Neural cell (in vitro differentiated cells): ENCODE measurements at regions not wholly inside any gene's neighbourhood (a gene's known extent, or its start where the extent isn't known, plus 50 kb on each side); places are given as distances from the start of the nearest gene placed in this dataset.

Experiments used
- H2AFZ ChIP-seq: fragments of 200-600, 300-800 bp; sonication (generic), shearing (Covaris generic); 2 replicates; pipeline ENCODE4 v1.6.0; 2014; ENCODE audit warnings: low read depth, mild to moderate bottlenecking, antibody characterized with exemption, low read length, moderate library complexity
- H3F3A ChIP-seq: fragments of 200-600 bp; shearing (Covaris generic); 2 replicates; pipeline ENCODE4 v1.6.1; 2016; ENCODE audit warnings: mild to moderate bottlenecking, moderate library complexity, mixed read lengths, antibody characterized with exemption, low read length; ENCODE audit not compliant: insufficient read depth, poor library complexity, severe bottlenecking
- H3K27ac ChIP-seq: fragments of 200-600, 300-800 bp; sonication (generic), shearing (Covaris generic); 2 replicates; pipeline ENCODE4 v1.5.1; 2014; ENCODE audit warnings: mild to moderate bottlenecking, low read length, moderate library complexity
- H3K27me3 ChIP-seq: fragments of 300-800, 200-600 bp; sonication (generic), shearing (Covaris generic); 2 replicates; pipeline ENCODE4 v1.6.0; 2014; ENCODE audit warnings: mild to moderate bottlenecking, low read depth, low read length, moderate library complexity; ENCODE audit not compliant: insufficient read depth
- H3K36me3 ChIP-seq: fragments of 300-800, 200-600 bp; sonication (generic), shearing (Covaris generic); 2 replicates; pipeline ENCODE4 v1.5.1; 2014; ENCODE audit warnings: mild to moderate bottlenecking, antibody characterized with exemption, low read length, moderate library complexity; ENCODE audit not compliant: insufficient read depth
- H3K4me2 ChIP-seq: fragments of 300-800, 200-600 bp; sonication (generic), shearing (Covaris generic); 2 replicates; pipeline ENCODE4 v1.6.0; 2014; ENCODE audit warnings: mild to moderate bottlenecking, low read length
- H3K4me3 ChIP-seq: fragments of 300-800, 200-600 bp; sonication (generic), shearing (Covaris generic); 2 replicates; pipeline ENCODE4 v1.5.1; 2014; ENCODE audit warnings: mild to moderate bottlenecking, low read length, moderate library complexity
- H3K79me2 ChIP-seq: fragments of 200-600 bp; shearing (Covaris generic); replicated peaks from 2 replicates; pipeline ENCODE4 v1.6.0; 2014; ENCODE audit warnings: mild to moderate bottlenecking, low read length, moderate library complexity; ENCODE audit not compliant: insufficient read depth
- H3K9ac ChIP-seq: fragments of 300-800, 200-600 bp; sonication (generic), shearing (Covaris generic); 2 replicates; pipeline ENCODE4 v1.6.1; 2016; ENCODE audit warnings: mild to moderate bottlenecking, low read length, mixed read lengths
- H3K9me2 ChIP-seq: fragments of 200-600 bp; shearing (Covaris generic); 2 replicates; pipeline ENCODE4 v1.6.1; 2016; ENCODE audit warnings: mild to moderate bottlenecking, low read length, mixed read lengths; ENCODE audit not compliant: insufficient read depth
- H3K9me3 ChIP-seq: fragments of 200-600, 300-800 bp; sonication (generic), shearing (Covaris generic); 2 replicates; pipeline ENCODE4 v1.6.1; 2016; ENCODE audit warnings: mild to moderate bottlenecking, mixed run types, low read length, moderate library complexity, mixed read lengths
- H4K20me1 ChIP-seq: fragments of 200-600 bp; shearing (Covaris generic); 2 replicates; pipeline ENCODE4 v1.6.1; 2016; ENCODE audit warnings: mild to moderate bottlenecking, mixed run types; ENCODE audit not compliant: insufficient read depth
- CTCF ChIP-seq: fragments of 450-650 bp; IDR thresholded peaks from 2 replicates; pipeline ENCODE4 v1.5.1; 2014; ENCODE audit warnings: antibody characterized with exemption, mild to moderate bottlenecking, moderate library complexity; ENCODE audit not compliant: poor library complexity, severe bottlenecking
- EP300 ChIP-seq: fragments of 450-650 bp; conservative IDR thresholded peaks from 2 replicates; pipeline ENCODE4 v1.6.1; 2014; ENCODE audit warnings: antibody characterized with exemption, mild to moderate bottlenecking, moderate library complexity; ENCODE audit not compliant: poor library complexity, severe bottlenecking
- EZH2 ChIP-seq: fragments of 200-600, 300-800 bp; shearing (Covaris generic), sonication (generic); IDR thresholded peaks from 2 replicates; pipeline ENCODE4 v1.6.1; 2014; ENCODE audit warnings: antibody characterized with exemption, low read length, borderline replicate concordance, mild to moderate bottlenecking; ENCODE audit not compliant: insufficient read depth, poor library complexity, severe bottlenecking
- MXI1 ChIP-seq: fragments of 450-650 bp; conservative IDR thresholded peaks from 2 replicates; pipeline ENCODE4 v1.6.1; 2014; ENCODE audit warnings: antibody characterized with exemption, mild to moderate bottlenecking; ENCODE audit not compliant: poor library complexity, severe bottlenecking
- POLR2AphosphoS5 ChIP-seq: IDR thresholded peaks from 2 replicates; pipeline ENCODE4 v1.6.1; 2012
- RAD21 ChIP-seq: fragments of 450-650 bp; conservative IDR thresholded peaks from 2 replicates; pipeline ENCODE4 v1.6.1; 2014; ENCODE audit warnings: antibody characterized with exemption, mild to moderate bottlenecking, moderate library complexity
- REST ChIP-seq: IDR thresholded peaks from 2 replicates; pipeline ENCODE4 v1.6.1; 2012; ENCODE audit warnings: borderline replicate concordance
- SMC3 ChIP-seq: fragments of 450-650 bp; conservative IDR thresholded peaks from 2 replicates; pipeline ENCODE4 v1.6.1; 2014; ENCODE audit warnings: antibody characterized with exemption, mild to moderate bottlenecking, moderate library complexity; ENCODE audit not compliant: poor library complexity
- TAF1 ChIP-seq: IDR thresholded peaks from 2 replicates; pipeline ENCODE4 v1.6.1; 2012; ENCODE audit warnings: low read depth

- Histone ChIP-seq H3K9me2 (no peaks in the 10 kb centered on the region), H3K36me3 (no peaks in the 10 kb centered on the region), H3K4me3 (no peak overlapping the region), H3K27ac (no peak overlapping the region), H3K4me2 (no peak overlapping the region), H3K79me2 (peaks cover 24% of the 10 kb centered on the region), H3K9ac (no peak overlapping the region), H3F3A (peaks cover 4% of the 10 kb centered on the region), H2AFZ (no peak overlapping the region), H4K20me1 (no peaks in the 10 kb centered on the region), H3K9me3 (no peaks in the 10 kb centered on the region), H3K27me3 (no peaks in the 10 kb centered on the region)
- TF ChIP-seq REST (no peak), EZH2 (no peak), SMC3 (no peak), EP300 (no peak), POLR2AphosphoS5 (no peak), MXI1 (no peak), TAF1 (no peak), RAD21 (no peak), CTCF (no peak)
Observed at GRCh38 chr3:42035816-42036482, 55.2 kb upstream of the TRAK1 start.

- Histone ChIP-seq H3F3A (peaks cover 4% of the 10 kb centered on the region), H2AFZ (no peak overlapping the region), H3K9ac (no peak overlapping the region), H3K27me3 (no peaks in the 10 kb centered on the region), H4K20me1 (no peaks in the 10 kb centered on the region), H3K9me2 (no peaks in the 10 kb centered on the region), H3K36me3 (no peaks in the 10 kb centered on the region), H3K9me3 (no peaks in the 10 kb centered on the region), H3K4me2 (no peak overlapping the region), H3K4me3 (no peak overlapping the region), H3K27ac (no peak overlapping the region), H3K79me2 (peaks cover 14% of the 10 kb centered on the region)
- TF ChIP-seq RAD21, result no peak
- no peak for TF ChIP-seq SMC3
- no peak for TF ChIP-seq POLR2AphosphoS5
- no peak for TF ChIP-seq TAF1
- TF ChIP-seq EZH2, result no peak
- TF ChIP-seq REST, result no peak
- TF ChIP-seq MXI1, result no peak
- TF ChIP-seq CTCF, result no peak
- no peak for TF ChIP-seq EP300
Observed at GRCh38 chr3:42035007-42035406, 56.1 kb upstream of the TRAK1 start.
